HL-60 (cell line): ENCODE measurements at regions not wholly inside any gene's neighbourhood (a gene's known extent, or its start where the extent isn't known, plus 50 kb on each side); places are given as distances from the start of the nearest gene placed in this dataset.
"Not testable (repeated sequence)": the region's sequence is repeated elsewhere in the genome, so short reads cannot be mapped to it uniquely, and the experiment has no call there.

Source experiments
- DNase-seq, 2 experiments: peaks; one replicate each; pipeline ENCODE4 v3.0.0-alpha.2; 2010 to 2020; ENCODE audit warnings: low read depth in 1 of 2, low spot score in 1 of 2
- H3K27ac ChIP-seq: fragments of 250-450 bp; sonication (Bioruptor Pico); replicated peaks from 2 replicates; pipeline ENCODE4 v1.5.1; 2020; ENCODE audit warnings: mild to moderate bottlenecking, moderate library complexity
- H3K27me3 ChIP-seq: fragments of 250-450 bp; sonication (Bioruptor Pico); 2 replicates; pipeline ENCODE4 v1.5.1; 2021; ENCODE audit warnings: mild to moderate bottlenecking, moderate library complexity; ENCODE audit not compliant: insufficient read depth, poor library complexity, severe bottlenecking
- H3K4me3 ChIP-seq: replicated peaks from 2 replicates; pipeline ENCODE4 v1.5.1; 2011; ENCODE audit warnings: mild to moderate bottlenecking, control low read depth, low read length; ENCODE audit not compliant: insufficient read depth
- CTCF ChIP-seq: IDR thresholded peaks from one replicate; pipeline ENCODE4 v1.5.1; 2011; ENCODE audit warnings: low read length, control low read depth, inconsistent platforms; ENCODE audit not compliant: insufficient read depth
- GABPA ChIP-seq: IDR thresholded peaks from 2 replicates; pipeline ENCODE4 v1.6.1; 2012; ENCODE audit warnings: low read depth
- POLR2AphosphoS5 ChIP-seq: IDR thresholded peaks from 2 replicates; pipeline ENCODE4 v1.6.1; 2012; ENCODE audit warnings: low read depth
- REST ChIP-seq: IDR thresholded peaks from 2 replicates; pipeline ENCODE4 v1.6.1; 2012; ENCODE audit warnings: low read depth; ENCODE audit not compliant: insufficient replicate concordance
- SPI1 ChIP-seq: IDR thresholded peaks from 2 replicates; pipeline ENCODE4 v1.6.1; 2012; ENCODE audit warnings: low read depth, mild to moderate bottlenecking, borderline replicate concordance

GRCh38 chr6:159520002-159520401 lies 173.0 kb downstream of the SOD2 start:
- peaks cover 3% of the 10 kb centered on the region for H3K27me3 ChIP-seq
- no peak overlapping the region for H3K4me3 ChIP-seq
- no peak for DNase-seq
- no peak overlapping the region for H3K27ac ChIP-seq
- TF ChIP-seq CTCF: no peak
- TF ChIP-seq SPI1: no peak
- no peak for TF ChIP-seq POLR2AphosphoS5
- no peak for TF ChIP-seq GABPA
- TF ChIP-seq REST: no peak

- not testable (repeated sequence) for H3K4me3 ChIP-seq, DNase-seq, H3K27ac ChIP-seq, H3K27me3 ChIP-seq
Observed at GRCh38 chr6:159515811-159516210, 177.2 kb downstream of the SOD2 start.

DNA sequence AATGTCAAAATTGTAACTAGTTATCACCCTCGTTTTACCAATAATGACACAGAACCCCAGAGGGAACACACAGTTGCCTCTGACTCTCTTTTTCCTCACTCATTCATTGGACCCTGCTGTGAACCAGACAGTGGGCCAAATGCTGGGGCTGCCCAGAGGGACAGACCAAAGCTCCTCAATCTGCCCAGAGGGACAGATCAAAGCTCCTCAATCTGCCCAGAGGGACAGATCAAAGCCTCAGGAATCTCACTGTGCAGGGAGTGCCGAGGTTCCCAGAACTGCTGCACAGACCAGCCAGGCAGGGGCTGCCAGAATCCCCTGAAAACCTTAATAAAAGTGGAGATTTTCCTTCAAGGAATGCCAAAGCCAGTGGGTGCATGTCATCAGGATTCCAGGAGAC lies 179.1 kb downstream of the SOD2 start:
- Histone ChIP-seq H3K4me3 (no peak overlapping the region), H3K27ac (no peak overlapping the region), H3K27me3 (no peaks in the 10 kb centered on the region)
- TF ChIP-seq REST (no peak), SPI1 (no peak)
- DNase-seq: no peak

DNA sequence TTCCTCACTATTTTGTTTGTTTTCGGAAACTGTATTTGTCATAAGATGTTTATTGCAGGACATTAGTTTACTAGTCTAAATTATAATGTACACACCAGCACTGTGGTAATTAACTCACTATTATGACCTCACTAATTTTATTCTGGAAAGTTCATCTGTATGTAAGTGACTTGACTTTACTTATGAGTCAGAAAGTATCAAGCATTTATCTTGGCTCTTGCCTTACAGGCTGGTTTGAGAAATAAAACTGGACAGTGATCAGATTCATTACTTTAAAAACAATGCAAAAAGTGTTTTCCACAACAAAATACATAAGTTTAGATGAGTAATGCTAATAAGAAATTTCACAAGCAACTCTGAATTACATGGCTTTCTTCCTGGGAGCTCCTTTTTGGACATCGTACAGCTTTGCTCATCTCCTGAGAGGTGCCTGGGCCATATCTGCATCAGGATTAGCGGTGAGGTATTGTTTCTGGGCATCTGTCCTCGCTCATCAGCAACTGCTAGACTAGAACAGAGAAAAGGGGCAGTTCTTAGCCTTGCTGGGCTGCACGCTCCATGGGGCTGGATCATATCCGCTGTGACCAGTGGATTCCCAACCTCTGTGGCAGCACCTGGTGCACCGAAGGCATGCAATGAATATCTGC lies 179.8 kb downstream of the SOD2 start:
- no peak for DNase-seq
- TF ChIP-seq REST (no peak), GABPA (no peak), CTCF (no peak), SPI1 (no peak), POLR2AphosphoS5 (no peak)
- Histone ChIP-seq H3K4me3 (no peak overlapping the region), H3K27ac (no peak overlapping the region), H3K27me3 (no peaks in the 10 kb centered on the region)
